ENCODE measurements at regions not wholly inside any gene's neighbourhood (a gene's known extent, or its start where the extent isn't known, plus 50 kb on each side); places are given as distances from the start of the nearest gene placed in this dataset.

GRCh38 chr7:15801041-15801440 is 114.6 kb upstream of the MEOX2 start:
- no peaks in the 10 kb centered on the region for H3K4me1 ChIP-seq (replicated peaks in 1 of 2; ENCODE audit: control insufficient read depth in 2 of 2, insufficient read depth in 2 of 2, low read length in 2 of 2)
- TF ChIP-seq ARID4B (CRISPR knock-in tag; IDR thresholded peaks at IDR 0.05), result no peak
- BruUV-seq (replicated peaks), result no TSS peak
- DNase-seq (ENCODE audit: extremely low read depth in 1 of 4, low spot score in 3 of 4), result no peak
- no peak overlapping the region for H3K4me3 ChIP-seq
- no peaks in the 10 kb centered on the region for H3K9me1 ChIP-seq (ENCODE audit: control insufficient read depth, insufficient read depth, low read length)
- H3K9me3 ChIP-seq (replicated peaks; ENCODE audit: control insufficient read depth, insufficient read depth, low read depth, low read length), result 0 out of 2 replicates have a peak, but pooled peaks cover 2% of the 10 kb centered on the region
- ATAC-seq, result no peak
- H4K20me1 ChIP-seq (replicated peaks; ENCODE audit: control insufficient read depth, insufficient read depth, low read length), result no peaks in the 10 kb centered on the region
- no peaks in the 10 kb centered on the region for H3K27me3 ChIP-seq (ENCODE audit: control insufficient read depth in 2 of 2, insufficient read depth in 2 of 2, low read length in 2 of 2)
- ChIA-PET POLR2A (no interaction called here), CTCF (ENCODE audit: low intra/inter-chr PET ratio) (no interaction called here)
- no peaks in the 10 kb centered on the region for H3K36me3 ChIP-seq (ENCODE audit: control insufficient read depth, insufficient read depth, low read length)
- no peak overlapping the region for H3K4me2 ChIP-seq (ENCODE audit: insufficient read depth, low read length)
- intact Hi-C loops (cut with micrococcal nuclease) (no loop called here), in situ Hi-C loops (cut with MboI) (no loop called here)
- no peak overlapping the region for H3K9ac ChIP-seq (ENCODE audit: insufficient read depth in 1 of 2, low read depth in 2 of 2, low read length in 2 of 2)
- no peak overlapping the region for H3K27ac ChIP-seq (ENCODE audit: extremely low read depth, low read depth, low read length)
- no peak for FAIRE-seq
- no peaks in the 10 kb centered on the region for H3K79me2 ChIP-seq (ENCODE audit: control insufficient read depth, insufficient read depth, low read length)
- no peak overlapping the region for H2AFZ ChIP-seq (ENCODE audit: low read depth, low read length)

GRCh38 chr7:15798081-15798480 is 111.6 kb upstream of the MEOX2 start:
- in situ Hi-C loops (cut with MboI), result no loop called here

More at GRCh38 chr7:15798081-15798480, 111.6 kb upstream of the MEOX2 start:
- Histone ChIP-seq H3K4me2 (ENCODE audit: insufficient read depth, low read length) (no peak overlapping the region), H3K9ac (ENCODE audit: insufficient read depth in 1 of 2, low read depth in 2 of 2, low read length in 2 of 2) (no peak overlapping the region), H3K79me2 (ENCODE audit: control insufficient read depth, insufficient read depth, low read length) (no peaks in the 10 kb centered on the region), H3K9me1 (ENCODE audit: control insufficient read depth, insufficient read depth, low read length) (no peaks in the 10 kb centered on the region), H3K36me3 (ENCODE audit: control insufficient read depth, insufficient read depth, low read length) (no peaks in the 10 kb centered on the region), H2AFZ (ENCODE audit: low read depth, low read length) (no peak overlapping the region), H3K27ac (ENCODE audit: extremely low read depth, low read depth, low read length) (no peak overlapping the region), H4K20me1 (replicated peaks; ENCODE audit: control insufficient read depth, insufficient read depth, low read length) (no peaks in the 10 kb centered on the region), H3K27me3 (ENCODE audit: control insufficient read depth in 2 of 2, insufficient read depth in 2 of 2, low read length in 2 of 2) (no peaks in the 10 kb centered on the region), H3K9me3 (replicated peaks; ENCODE audit: control insufficient read depth, insufficient read depth, low read depth, low read length) (no peaks in the 10 kb centered on the region), H3K4me1 (replicated peaks in 1 of 2; ENCODE audit: control insufficient read depth in 2 of 2, insufficient read depth in 2 of 2, low read length in 2 of 2) (no peaks in the 10 kb centered on the region), H3K4me3 (no peak overlapping the region)
- 0% methylated on average over 1 of the region's 1 CpG for WGBS (ENCODE audit: insufficient coverage, low coverage, missing lambda C conversion rate)
- no peak for FAIRE-seq
- no peak for TF ChIP-seq DACH1 (IDR thresholded peaks at IDR 0.05; ENCODE audit: partially characterized antibody)
- no peak for TF ChIP-seq KDM1A (IDR thresholded peaks at IDR 0.05)
- TF ChIP-seq HSF4 (CRISPR knock-in tag; IDR thresholded peaks at IDR 0.05; ENCODE audit: borderline replicate concordance), result no peak
- TF ChIP-seq ZNF511 (CRISPR knock-in tag; IDR thresholded peaks at IDR 0.05), result no peak
- no peak for TF ChIP-seq ZFP36 (IDR thresholded peaks at IDR 0.05; ENCODE audit: low read depth, low read length, partially characterized antibody)
- TF ChIP-seq BRD9 (IDR thresholded peaks at IDR 0.05; ENCODE audit: low read depth, partially characterized antibody), result no peak
- TF ChIP-seq MCM3 (IDR thresholded peaks at IDR 0.05), result no peak
- no peak for TF ChIP-seq E2F3 (CRISPR knock-in tag; IDR thresholded peaks at IDR 0.05)
- no peak for TF ChIP-seq SOX6 (IDR thresholded peaks at IDR 0.05)
- no peak for ATAC-seq
- ChIA-PET CTCF (ENCODE audit: low intra/inter-chr PET ratio) (no interaction called here), POLR2A (no interaction called here)
- no TSS peak for BruUV-seq (replicated peaks)
- no peak for DNase-seq (ENCODE audit: extremely low read depth in 1 of 4, low spot score in 3 of 4)
- intact Hi-C loops (cut with micrococcal nuclease), result no loop called here
